Neural cell (in vitro differentiated cells): ENCODE measurements at regions not wholly inside any gene's neighbourhood (a gene's known extent, or its start where the extent isn't known, plus 50 kb on each side); places are given as distances from the start of the nearest gene placed in this dataset.

Experiments used
- EP300 ChIP-seq: fragments of 450-650 bp; conservative IDR thresholded peaks from 2 replicates; pipeline ENCODE4 v1.6.1; 2014; ENCODE audit warnings: antibody characterized with exemption, mild to moderate bottlenecking, moderate library complexity; ENCODE audit not compliant: poor library complexity, severe bottlenecking
- EZH2 ChIP-seq: fragments of 200-600, 300-800 bp; shearing (Covaris generic), sonication (generic); IDR thresholded peaks from 2 replicates; pipeline ENCODE4 v1.6.1; 2014; ENCODE audit warnings: antibody characterized with exemption, low read length, borderline replicate concordance, mild to moderate bottlenecking; ENCODE audit not compliant: insufficient read depth, poor library complexity, severe bottlenecking
- MXI1 ChIP-seq: fragments of 450-650 bp; conservative IDR thresholded peaks from 2 replicates; pipeline ENCODE4 v1.6.1; 2014; ENCODE audit warnings: antibody characterized with exemption, mild to moderate bottlenecking; ENCODE audit not compliant: poor library complexity, severe bottlenecking
- POLR2AphosphoS5 ChIP-seq: IDR thresholded peaks from 2 replicates; pipeline ENCODE4 v1.6.1; 2012
- SMC3 ChIP-seq: fragments of 450-650 bp; conservative IDR thresholded peaks from 2 replicates; pipeline ENCODE4 v1.6.1; 2014; ENCODE audit warnings: antibody characterized with exemption, mild to moderate bottlenecking, moderate library complexity; ENCODE audit not compliant: poor library complexity
- TAF1 ChIP-seq: IDR thresholded peaks from 2 replicates; pipeline ENCODE4 v1.6.1; 2012; ENCODE audit warnings: low read depth
- TF ChIP-seq, protein P1 (sequence below): fragments of 450-650 bp; IDR thresholded peaks from 2 replicates; pipeline ENCODE4 v1.5.1; 2014; ENCODE audit warnings: antibody characterized with exemption, mild to moderate bottlenecking, moderate library complexity; ENCODE audit not compliant: poor library complexity, severe bottlenecking
- TF ChIP-seq, protein P2 (sequence below): IDR thresholded peaks from 2 replicates; pipeline ENCODE4 v1.6.1; 2012; ENCODE audit warnings: borderline replicate concordance

DNA sequence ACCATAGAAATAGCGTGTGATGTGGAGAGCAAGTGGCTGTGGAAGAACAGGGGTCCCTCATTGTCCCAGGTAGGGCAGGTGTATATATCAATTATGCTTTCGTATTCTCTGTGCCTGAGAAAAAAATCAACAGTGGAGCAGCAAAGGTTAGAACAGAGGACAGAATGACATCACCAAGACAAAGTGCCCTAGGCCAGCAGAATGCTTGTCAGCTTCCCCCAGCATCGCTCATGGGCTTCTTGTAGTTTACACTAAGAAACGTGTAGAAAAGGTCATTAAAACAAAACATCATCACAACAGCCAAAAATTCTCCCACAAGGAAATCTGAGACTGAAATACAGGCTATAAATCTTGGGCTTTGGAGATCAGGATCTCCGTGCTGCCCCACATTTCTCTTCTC is 288.0 kb downstream of the TDRD15 start:
- TF ChIP-seq, protein P1, sequence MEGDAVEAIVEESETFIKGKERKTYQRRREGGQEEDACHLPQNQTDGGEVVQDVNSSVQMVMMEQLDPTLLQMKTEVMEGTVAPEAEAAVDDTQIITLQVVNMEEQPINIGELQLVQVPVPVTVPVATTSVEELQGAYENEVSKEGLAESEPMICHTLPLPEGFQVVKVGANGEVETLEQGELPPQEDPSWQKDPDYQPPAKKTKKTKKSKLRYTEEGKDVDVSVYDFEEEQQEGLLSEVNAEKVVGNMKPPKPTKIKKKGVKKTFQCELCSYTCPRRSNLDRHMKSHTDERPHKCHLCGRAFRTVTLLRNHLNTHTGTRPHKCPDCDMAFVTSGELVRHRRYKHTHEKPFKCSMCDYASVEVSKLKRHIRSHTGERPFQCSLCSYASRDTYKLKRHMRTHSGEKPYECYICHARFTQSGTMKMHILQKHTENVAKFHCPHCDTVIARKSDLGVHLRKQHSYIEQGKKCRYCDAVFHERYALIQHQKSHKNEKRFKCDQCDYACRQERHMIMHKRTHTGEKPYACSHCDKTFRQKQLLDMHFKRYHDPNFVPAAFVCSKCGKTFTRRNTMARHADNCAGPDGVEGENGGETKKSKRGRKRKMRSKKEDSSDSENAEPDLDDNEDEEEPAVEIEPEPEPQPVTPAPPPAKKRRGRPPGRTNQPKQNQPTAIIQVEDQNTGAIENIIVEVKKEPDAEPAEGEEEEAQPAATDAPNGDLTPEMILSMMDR = no peak
- TF ChIP-seq SMC3 (no peak), TAF1 (no peak), EP300 (no peak), POLR2AphosphoS5 (no peak), EZH2 (no peak), MXI1 (no peak)
- TF ChIP-seq, protein P2, sequence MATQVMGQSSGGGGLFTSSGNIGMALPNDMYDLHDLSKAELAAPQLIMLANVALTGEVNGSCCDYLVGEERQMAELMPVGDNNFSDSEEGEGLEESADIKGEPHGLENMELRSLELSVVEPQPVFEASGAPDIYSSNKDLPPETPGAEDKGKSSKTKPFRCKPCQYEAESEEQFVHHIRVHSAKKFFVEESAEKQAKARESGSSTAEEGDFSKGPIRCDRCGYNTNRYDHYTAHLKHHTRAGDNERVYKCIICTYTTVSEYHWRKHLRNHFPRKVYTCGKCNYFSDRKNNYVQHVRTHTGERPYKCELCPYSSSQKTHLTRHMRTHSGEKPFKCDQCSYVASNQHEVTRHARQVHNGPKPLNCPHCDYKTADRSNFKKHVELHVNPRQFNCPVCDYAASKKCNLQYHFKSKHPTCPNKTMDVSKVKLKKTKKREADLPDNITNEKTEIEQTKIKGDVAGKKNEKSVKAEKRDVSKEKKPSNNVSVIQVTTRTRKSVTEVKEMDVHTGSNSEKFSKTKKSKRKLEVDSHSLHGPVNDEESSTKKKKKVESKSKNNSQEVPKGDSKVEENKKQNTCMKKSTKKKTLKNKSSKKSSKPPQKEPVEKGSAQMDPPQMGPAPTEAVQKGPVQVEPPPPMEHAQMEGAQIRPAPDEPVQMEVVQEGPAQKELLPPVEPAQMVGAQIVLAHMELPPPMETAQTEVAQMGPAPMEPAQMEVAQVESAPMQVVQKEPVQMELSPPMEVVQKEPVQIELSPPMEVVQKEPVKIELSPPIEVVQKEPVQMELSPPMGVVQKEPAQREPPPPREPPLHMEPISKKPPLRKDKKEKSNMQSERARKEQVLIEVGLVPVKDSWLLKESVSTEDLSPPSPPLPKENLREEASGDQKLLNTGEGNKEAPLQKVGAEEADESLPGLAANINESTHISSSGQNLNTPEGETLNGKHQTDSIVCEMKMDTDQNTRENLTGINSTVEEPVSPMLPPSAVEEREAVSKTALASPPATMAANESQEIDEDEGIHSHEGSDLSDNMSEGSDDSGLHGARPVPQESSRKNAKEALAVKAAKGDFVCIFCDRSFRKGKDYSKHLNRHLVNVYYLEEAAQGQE = no peak
